Effector memory CD8-positive, alpha-beta T cell (primary cell): ENCODE measurements at regions not wholly inside any gene's neighbourhood (a gene's known extent, or its start where the extent isn't known, plus 50 kb on each side); places are given as distances from the start of the nearest gene placed in this dataset.

Experiments
- ATAC-seq: fragments of 150-1000 bp; cut with Tn5 transposase; replicated peaks from 2 replicates; pipeline ENCODE4 v1.10.0; 2021; ENCODE audit warnings: mild to moderate bottlenecking, moderate library complexity
- DNase-seq, 3 experiments: peaks; one replicate each; pipeline ENCODE4 v3.0.0; 2021
- H3K27ac Mint-ChIP-seq, 2 donors: one replicate each; pipeline ENCODE4 v1.8.0; 2022; ENCODE audit warnings: mild to moderate bottlenecking in 2 of 2, mixed read lengths in 2 of 2, moderate library complexity in 2 of 2
- H3K27me3 Mint-ChIP-seq, 2 donors: one replicate each; pipeline ENCODE4 v1.8.0; 2022; ENCODE audit warnings: mixed read lengths in 2 of 2
- H3K36me3 Mint-ChIP-seq: one replicate; pipeline ENCODE4 v1.8.0; 2022; ENCODE audit warnings: mild to moderate bottlenecking, moderate library complexity, mixed read lengths; ENCODE audit not compliant: insufficient read depth
- H3K4me1 Mint-ChIP-seq, 2 donors: one replicate each; pipeline ENCODE4 v1.8.0; 2022; ENCODE audit warnings: low read depth in 2 of 2, mixed read lengths in 2 of 2
- H3K4me3 Mint-ChIP-seq, 2 donors: one replicate each; pipeline ENCODE4 v1.8.0; 2022; ENCODE audit warnings: mild to moderate bottlenecking in 2 of 2, mixed read lengths in 2 of 2, moderate library complexity in 2 of 2
- H3K9me3 Mint-ChIP-seq, 2 donors: one replicate each; pipeline ENCODE4 v1.8.0; 2022; ENCODE audit warnings: mixed read lengths in 2 of 2

DNA sequence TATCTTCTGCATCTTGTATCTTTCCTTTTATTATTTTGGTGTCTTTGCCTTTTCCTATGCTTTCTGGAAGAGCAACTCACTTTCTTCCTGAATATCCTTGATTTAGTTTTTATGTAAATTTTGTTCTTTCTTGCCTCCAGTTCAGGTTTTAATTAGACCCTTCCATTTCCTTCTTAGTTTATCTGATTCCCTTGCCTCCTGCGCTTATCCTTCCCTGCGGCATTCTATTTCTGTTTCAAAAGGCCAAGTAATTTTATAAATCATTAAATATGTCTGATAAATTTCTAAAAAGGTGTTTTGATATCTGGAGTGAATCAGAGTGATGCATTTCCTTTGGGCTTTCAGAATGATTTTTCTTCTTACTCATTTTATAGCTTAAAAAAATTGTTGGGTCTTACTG, 167.7 kb upstream of the WDR11 start:
- DNase-seq (no peak), ATAC-seq (no peak)
- no peaks in the 10 kb centered on the region for H3K36me3 Mint-ChIP-seq
- H3K9me3 Mint-ChIP-seq, result peaks cover 0 to 3% of the 10 kb centered on the region in 2 donors
- no peaks in the 10 kb centered on the region for H3K27me3 Mint-ChIP-seq
- H3K27ac Mint-ChIP-seq, result peak overlapping the region in 1 of 2 donors; percentile 18
- no peak overlapping the region for H3K4me3 Mint-ChIP-seq
- H3K4me1 Mint-ChIP-seq, result peaks cover 2 to 26% of the 10 kb centered on the region in 2 donors

DNA sequence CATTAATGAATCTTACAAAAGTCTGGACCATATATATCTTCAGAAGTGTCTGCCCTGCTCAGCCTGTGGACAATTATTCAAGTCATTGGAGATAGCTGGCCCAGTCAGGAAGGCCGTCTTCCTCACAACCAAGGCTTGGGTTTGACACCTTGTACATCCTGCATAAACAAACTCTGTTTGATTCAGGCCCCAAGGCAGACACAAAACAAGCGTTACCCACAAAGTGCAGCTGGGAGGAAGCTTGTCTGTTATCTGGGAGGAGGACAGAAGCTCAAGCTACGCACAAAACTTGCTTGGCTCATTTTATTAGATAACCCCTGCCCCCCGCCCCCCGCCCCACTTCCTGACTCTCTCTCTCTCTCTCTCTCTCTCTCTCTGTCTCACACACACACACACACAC, 166.9 kb upstream of the WDR11 start:
- H3K4me1 Mint-ChIP-seq, result peaks cover 2 to 26% of the 10 kb centered on the region in 2 donors
- H3K4me3 Mint-ChIP-seq, result peak overlapping the region in 1 of 2 donors; percentile 44

DNA sequence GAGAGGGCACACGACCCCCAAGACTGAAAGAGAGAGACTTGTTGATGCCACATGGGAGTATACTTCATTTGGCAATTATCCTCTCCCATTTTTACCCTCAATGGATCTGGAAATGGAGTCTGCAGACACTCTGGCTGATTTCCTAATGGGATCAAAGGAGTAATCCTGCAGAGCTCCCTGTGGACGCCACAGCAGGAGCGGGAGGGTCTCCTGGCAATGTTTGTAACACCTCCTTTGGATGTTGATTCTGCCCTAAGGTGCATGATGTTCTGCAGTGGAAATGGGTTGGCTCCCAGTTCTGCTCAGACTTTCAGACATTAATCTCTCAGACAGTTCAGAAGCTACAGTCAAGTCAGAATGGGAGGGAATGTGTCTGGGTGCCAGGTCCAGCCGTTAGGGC, 166.0 kb upstream of the WDR11 start:
- Mint-ChIP-seq H3K27me3 (no peaks in the 10 kb centered on the region), H3K4me1 (peaks cover 2 to 29% of the 10 kb centered on the region in 2 donors), H3K9me3 (peaks cover 0 to 3% of the 10 kb centered on the region in 2 donors), H3K36me3 (no peaks in the 10 kb centered on the region), H3K4me3 (peak overlapping the region; percentile 2 to 44), H3K27ac (peak overlapping the region in 1 of 2 donors; percentile 85)
- ATAC-seq (no peak), DNase-seq (no peak)

More for the DNA sequence above, 166.9 kb upstream of the WDR11 start:
- Mint-ChIP-seq H3K36me3 (no peaks in the 10 kb centered on the region), H3K9me3 (peaks cover 0 to 3% of the 10 kb centered on the region in 2 donors), H3K27me3 (no peaks in the 10 kb centered on the region), H3K27ac (peak overlapping the region in 1 of 2 donors; percentile 18)
- DNase-seq (peak in 2 of 3 experiments; percentile 1 to 25), ATAC-seq (peak; percentile 88)

DNA sequence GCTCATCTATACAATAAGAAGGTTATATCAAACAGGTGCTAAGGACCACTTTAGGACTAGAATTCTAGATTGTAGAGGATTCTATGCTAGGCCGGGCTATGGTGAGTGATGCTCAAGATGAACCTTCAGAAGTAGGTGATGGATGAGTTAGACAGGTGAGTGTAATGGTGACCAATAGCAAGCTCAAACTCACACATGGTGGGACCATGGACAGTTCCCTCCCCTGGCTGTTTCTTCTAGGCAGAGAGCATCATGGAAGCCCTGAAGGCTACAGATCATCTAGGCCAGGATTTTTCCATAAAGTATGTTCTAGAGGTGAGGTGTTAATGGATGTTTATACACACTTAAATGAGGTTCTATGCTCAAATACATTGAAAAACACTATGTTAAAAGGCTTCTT, 162.2 kb upstream of the WDR11 start:
- H3K4me1 Mint-ChIP-seq, result peaks cover 9 to 30% of the 10 kb centered on the region in 2 donors
- no peak overlapping the region for H3K4me3 Mint-ChIP-seq
- peaks cover 0 to 3% of the 10 kb centered on the region in 2 donors for H3K9me3 Mint-ChIP-seq
- ATAC-seq, result no peak
- no peak for DNase-seq
- peak overlapping the region in 1 of 2 donors; percentile 11 for H3K27ac Mint-ChIP-seq
- H3K36me3 Mint-ChIP-seq, result no peaks in the 10 kb centered on the region
- no peaks in the 10 kb centered on the region for H3K27me3 Mint-ChIP-seq

DNA sequence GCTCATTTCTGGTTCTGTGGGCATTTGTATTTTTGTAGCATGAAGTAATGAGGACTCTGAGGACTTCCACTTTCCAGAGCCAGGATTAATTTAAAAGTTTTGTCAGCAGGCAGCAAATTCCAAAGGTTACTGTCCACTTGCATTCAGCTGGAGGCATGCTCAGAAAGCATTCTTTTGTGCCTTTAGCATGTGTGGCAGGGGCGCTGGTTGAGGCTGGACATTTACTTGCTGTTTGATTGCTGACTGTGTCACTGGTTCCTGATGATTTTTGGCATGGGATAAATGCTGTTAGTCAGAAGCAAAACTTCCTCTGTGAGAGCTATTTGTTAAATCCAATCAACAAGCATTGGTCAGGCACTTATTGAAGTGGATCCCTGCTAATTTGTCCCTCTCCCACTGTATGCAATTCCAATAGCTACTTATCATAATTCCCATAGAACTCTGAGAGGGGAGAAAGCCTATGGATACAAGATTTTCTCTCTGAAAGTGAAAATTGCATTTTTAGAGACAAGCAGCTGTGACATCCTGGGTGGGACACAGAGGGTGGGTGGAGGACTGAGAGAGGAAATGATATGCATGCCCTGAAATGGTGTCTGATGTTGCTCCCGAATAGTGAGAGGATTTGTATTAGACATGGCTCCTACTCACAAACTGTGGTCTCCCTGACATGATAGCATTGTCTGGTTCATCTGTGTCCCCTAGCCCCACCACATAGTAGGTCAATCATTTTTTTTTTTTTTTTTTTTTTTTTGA, 161.2 kb upstream of the WDR11 start:
- no peak for ATAC-seq
- Mint-ChIP-seq H3K36me3 (no peaks in the 10 kb centered on the region), H3K9me3 (peaks cover 0 to 5% of the 10 kb centered on the region in 2 donors), H3K27me3 (no peaks in the 10 kb centered on the region), H3K27ac (peak overlapping the region in 1 of 2 donors; percentile 60), H3K4me1 (peaks cover 7 to 20% of the 10 kb centered on the region in 2 donors), H3K4me3 (peak overlapping the region in 1 of 2 donors; percentile 47)
- DNase-seq, result peak in 1 of 3 experiments; percentile 5

DNA sequence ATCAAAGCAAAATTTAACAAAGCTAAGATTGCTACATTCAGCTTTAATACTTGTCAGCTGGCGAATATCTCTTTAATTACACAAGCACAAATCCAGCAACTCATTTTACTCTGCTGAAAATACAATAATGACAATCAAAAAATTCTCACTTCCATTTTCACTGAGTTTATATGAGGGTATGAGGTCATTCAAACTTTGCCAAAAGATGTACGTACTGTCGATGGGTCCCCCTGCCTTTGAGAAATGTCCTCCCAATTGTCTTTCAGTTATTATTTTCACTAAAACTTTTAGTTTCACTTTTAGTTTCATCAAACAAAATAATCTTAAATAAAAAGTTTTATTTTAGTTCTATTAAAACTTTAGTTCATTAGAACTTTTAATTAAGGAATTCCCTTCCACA, 159.5 kb upstream of the WDR11 start:
- no peaks in the 10 kb centered on the region for H3K27me3 Mint-ChIP-seq
- H3K4me3 Mint-ChIP-seq, result peak overlapping the region; percentile 17 to 55
- H3K9me3 Mint-ChIP-seq, result peaks cover 2 to 3% of the 10 kb centered on the region in 2 donors
- H3K4me1 Mint-ChIP-seq, result peaks cover 7 to 10% of the 10 kb centered on the region in 2 donors
- no peaks in the 10 kb centered on the region for H3K36me3 Mint-ChIP-seq
- DNase-seq (no peak), ATAC-seq (no peak)
- H3K27ac Mint-ChIP-seq, result peak overlapping the region in 1 of 2 donors; percentile 60

DNA sequence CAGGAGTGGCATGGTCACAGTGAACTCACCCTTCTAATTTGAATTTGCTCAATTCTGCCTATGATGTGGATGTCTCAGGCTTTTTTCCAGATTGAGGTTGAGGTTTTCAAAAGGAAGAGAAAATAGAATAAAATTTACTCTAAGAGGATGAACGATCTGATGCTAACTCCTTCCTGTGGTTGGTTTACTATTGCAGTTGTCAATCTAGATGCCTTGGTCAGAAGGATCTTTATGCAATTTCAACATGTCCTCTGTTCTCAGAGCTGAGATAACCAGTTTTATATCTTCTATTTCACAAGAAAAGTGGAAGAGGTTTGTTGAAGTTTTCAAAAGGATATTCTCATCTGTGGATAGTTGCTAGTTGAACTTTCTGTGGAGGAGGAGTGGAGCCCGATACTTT, 150.7 kb upstream of the WDR11 start:
- H3K9me3 Mint-ChIP-seq, result peaks cover 10 to 26% of the 10 kb centered on the region in 2 donors

DNA sequence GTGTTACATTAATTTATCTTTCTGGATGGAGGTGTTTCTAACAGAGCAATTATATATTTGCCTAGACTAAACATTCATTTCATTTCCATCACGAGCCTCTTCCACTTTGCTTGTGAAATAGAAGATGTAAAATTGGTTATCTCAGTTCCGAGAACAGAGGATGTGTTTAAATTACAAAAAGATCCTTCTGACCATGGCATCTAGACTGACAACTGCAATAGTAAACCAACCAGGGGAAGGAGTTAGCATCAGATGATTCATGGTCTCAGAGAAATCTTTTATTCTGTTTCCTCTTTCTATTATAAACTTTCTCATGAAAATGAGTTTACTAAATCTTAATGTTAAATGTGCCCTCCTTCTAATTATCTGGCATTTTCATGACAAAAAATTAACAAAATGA, 149.8 kb upstream of the WDR11 start:
- DNase-seq, result no peak

More for the DNA sequence above, 150.7 kb upstream of the WDR11 start:
- H3K4me3 Mint-ChIP-seq, result no peak overlapping the region
- DNase-seq (no peak), ATAC-seq (no peak)
- no peaks in the 10 kb centered on the region for H3K36me3 Mint-ChIP-seq
- H3K4me1 Mint-ChIP-seq, result no peaks in the 10 kb centered on the region
- peaks cover 0 to 9% of the 10 kb centered on the region in 2 donors for H3K27me3 Mint-ChIP-seq
- no peak overlapping the region for H3K27ac Mint-ChIP-seq

DNA sequence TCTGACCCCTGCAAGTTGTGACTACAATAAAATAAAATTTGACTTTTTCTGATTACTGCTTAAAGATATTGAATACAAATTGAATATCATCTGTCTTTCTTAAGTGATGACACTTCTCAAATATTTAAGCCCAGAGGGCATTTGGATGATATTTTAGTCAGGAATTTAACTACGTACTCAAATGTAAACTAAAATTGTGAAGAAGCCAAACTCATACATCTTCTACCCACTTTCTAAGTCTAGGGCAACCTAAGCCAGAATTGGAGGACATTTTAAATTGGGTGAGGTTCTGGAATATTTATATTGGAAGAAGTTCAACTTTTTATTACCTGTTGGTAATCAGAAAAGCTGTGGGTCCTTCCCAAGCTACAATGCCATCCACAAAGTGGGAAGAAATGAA, 149.1 kb upstream of the WDR11 start:
- Mint-ChIP-seq H3K9me3 (peaks cover 10 to 19% of the 10 kb centered on the region in 2 donors), H3K27me3 (peaks cover 0 to 9% of the 10 kb centered on the region in 2 donors), H3K27ac (no peak overlapping the region), H3K36me3 (no peaks in the 10 kb centered on the region), H3K4me3 (no peak overlapping the region), H3K4me1 (no peaks in the 10 kb centered on the region)
- ATAC-seq (no peak), DNase-seq (no peak)

More for the DNA sequence above, 149.8 kb upstream of the WDR11 start:
- H3K27ac Mint-ChIP-seq, result no peak overlapping the region
- peaks cover 0 to 9% of the 10 kb centered on the region in 2 donors for H3K27me3 Mint-ChIP-seq
- no peak for ATAC-seq
- no peak overlapping the region for H3K4me3 Mint-ChIP-seq
- H3K9me3 Mint-ChIP-seq, result peaks cover 10 to 25% of the 10 kb centered on the region in 2 donors
- H3K36me3 Mint-ChIP-seq, result no peaks in the 10 kb centered on the region
- no peaks in the 10 kb centered on the region for H3K4me1 Mint-ChIP-seq

DNA sequence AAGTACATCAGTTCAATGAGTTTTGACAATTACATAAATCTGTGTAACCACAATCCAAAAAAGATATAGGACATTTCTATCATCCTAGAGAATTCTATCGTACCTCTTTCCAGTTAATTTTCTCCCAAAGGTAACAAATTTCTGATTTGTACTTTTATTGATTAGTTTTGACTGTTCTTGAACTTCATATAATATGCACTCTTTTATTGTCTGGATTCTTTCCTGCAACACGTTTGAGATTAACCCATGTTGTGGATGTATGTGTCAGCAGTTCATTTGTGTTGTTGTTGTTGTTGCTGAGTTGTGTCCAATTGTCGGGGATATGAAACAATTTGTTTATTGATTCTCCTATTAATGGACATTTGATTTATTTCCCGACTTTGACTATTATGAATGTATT, 145.9 kb upstream of the WDR11 start:
- Mint-ChIP-seq H3K9me3 (peaks cover 0 to 2% of the 10 kb centered on the region in 2 donors), H3K27me3 (peaks cover 6 to 19% of the 10 kb centered on the region in 2 donors), H3K4me3 (no peak overlapping the region), H3K27ac (no peak overlapping the region), H3K36me3 (no peaks in the 10 kb centered on the region), H3K4me1 (no peaks in the 10 kb centered on the region)
- DNase-seq (no peak), ATAC-seq (no peak)

DNA sequence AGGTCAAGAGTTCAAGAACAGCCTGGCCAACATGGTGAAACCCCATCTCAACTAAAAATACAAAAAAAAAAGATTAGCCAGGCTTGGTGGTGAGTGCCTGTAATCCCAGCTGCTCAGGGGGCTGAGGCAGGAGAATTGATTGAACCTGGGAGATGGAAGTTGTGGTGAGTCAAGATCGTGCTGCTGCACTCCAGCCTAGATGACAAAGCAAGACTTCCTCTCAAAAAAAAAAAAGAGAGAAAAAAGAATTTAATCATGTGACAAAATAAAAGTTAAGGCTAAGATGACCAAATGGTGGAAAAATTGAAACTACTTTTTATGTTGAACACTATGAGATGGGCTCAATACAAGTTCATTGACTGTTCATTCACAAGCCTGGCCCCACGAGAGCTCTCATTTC, 141.1 kb upstream of the WDR11 start:
- Mint-ChIP-seq H3K36me3 (no peaks in the 10 kb centered on the region), H3K9me3 (no peaks in the 10 kb centered on the region), H3K27ac (no peak overlapping the region), H3K4me1 (peaks cover 3 to 7% of the 10 kb centered on the region in 2 donors), H3K27me3 (peaks cover 20 to 29% of the 10 kb centered on the region in 2 donors), H3K4me3 (no peak overlapping the region)
- ATAC-seq, result no peak
- no peak for DNase-seq

DNA sequence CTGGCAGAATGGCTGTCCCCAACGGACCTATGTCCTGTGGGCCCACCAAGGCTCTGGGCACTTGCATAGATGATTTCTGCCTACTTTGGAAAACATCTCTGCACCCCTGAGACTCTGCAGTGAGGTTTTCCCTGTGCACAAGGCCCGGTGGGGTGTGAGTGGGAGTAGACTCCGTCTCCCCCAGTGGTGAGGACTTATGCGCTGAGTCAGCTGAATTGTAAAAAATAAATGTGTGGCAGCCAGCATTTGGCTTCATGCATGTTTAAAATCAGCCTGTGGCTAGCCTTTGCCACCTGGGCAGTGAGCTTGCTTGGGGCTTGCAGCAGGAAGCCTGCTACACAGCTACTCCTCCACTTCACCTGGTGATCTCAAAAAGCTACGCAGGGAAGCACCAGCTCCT, 139.3 kb upstream of the WDR11 start:
- Mint-ChIP-seq H3K4me3 (no peak overlapping the region), H3K27me3 (peaks cover 22 to 33% of the 10 kb centered on the region in 2 donors), H3K4me1 (peaks cover 3 to 7% of the 10 kb centered on the region in 2 donors), H3K9me3 (no peaks in the 10 kb centered on the region), H3K27ac (no peak overlapping the region), H3K36me3 (no peaks in the 10 kb centered on the region)
- DNase-seq (no peak), ATAC-seq (no peak)

DNA sequence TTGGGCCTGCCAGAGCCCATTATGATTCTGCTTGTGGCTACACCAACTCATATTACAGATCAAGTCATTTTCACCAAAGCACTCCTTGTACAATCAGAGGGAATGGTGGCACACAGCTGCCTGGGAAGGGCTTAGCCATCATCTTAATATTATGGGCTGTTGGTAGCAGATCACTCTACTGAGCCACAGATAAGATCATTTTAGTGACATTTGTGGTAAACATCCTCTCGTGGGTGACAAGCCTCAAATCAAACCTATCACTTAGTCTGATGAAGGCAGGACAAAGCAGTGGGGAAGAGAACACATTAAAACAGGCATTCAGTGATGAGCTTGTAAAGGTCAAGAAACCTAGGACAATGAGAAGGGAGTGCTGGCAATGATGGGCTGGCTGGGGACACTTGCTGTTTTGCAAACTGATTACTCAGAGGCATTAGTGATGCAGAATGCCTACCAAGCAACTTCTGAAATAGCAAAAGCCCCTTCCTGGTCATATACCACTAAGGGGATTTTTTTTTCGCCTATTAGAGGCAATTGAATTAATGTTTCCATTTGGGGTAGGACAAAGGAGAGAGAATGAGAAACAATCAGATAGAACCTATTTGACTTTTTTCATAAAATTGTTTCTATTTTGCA, 137.5 kb upstream of the WDR11 start:
- Mint-ChIP-seq H3K27me3 (peaks cover 22 to 31% of the 10 kb centered on the region in 2 donors), H3K36me3 (no peaks in the 10 kb centered on the region), H3K27ac (no peak overlapping the region), H3K9me3 (no peaks in the 10 kb centered on the region), H3K4me1 (peaks cover 3 to 7% of the 10 kb centered on the region in 2 donors), H3K4me3 (peak overlapping the region in 1 of 2 donors; percentile 21)
- peak; percentile 65 for ATAC-seq
- DNase-seq, result no peak

DNA sequence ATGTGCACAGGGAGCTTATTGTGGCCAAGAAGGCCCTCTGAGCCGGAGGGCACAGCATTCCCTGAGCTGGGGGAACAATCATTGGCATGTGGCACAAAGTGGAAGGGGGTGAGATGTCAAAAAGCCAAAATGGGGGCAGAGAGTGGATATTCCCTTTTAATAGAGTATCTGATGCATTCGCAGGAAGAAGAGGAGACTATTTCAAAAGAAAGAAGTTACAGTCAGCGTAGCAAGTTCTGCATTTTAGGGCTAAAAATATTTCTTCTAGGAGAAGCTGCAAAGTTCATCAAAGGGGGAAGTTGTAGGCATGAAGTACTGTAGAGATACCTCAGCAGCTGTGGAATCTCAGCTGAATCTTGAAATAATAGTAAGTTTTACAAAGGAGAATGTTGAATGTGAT, 136.0 kb upstream of the WDR11 start:
- H3K4me3 Mint-ChIP-seq, result no peak overlapping the region
- ATAC-seq, result no peak
- DNase-seq, result no peak
- no peak overlapping the region for H3K27ac Mint-ChIP-seq
- peaks cover 3 to 7% of the 10 kb centered on the region in 2 donors for H3K4me1 Mint-ChIP-seq
- no peaks in the 10 kb centered on the region for H3K9me3 Mint-ChIP-seq
- no peaks in the 10 kb centered on the region for H3K36me3 Mint-ChIP-seq
- H3K27me3 Mint-ChIP-seq, result peaks cover 16 to 23% of the 10 kb centered on the region in 2 donors
